ENCODE measurements at regions not wholly inside any gene's neighbourhood (a gene's known extent, or its start where the extent isn't known, plus 50 kb on each side); places are given as distances from the start of the nearest gene placed in this dataset.

- TF ChIP-seq EP300 (IDR thresholded peaks at IDR 0.05; ENCODE audit: borderline replicate concordance in 1 of 2, low read depth in 1 of 2, low read length in 1 of 2) = no peak
- no peak for TF ChIP-seq CTCF (IDR thresholded peaks at IDR 0.05)
- TF ChIP-seq GABPA (IDR thresholded peaks at IDR 0.05; ENCODE audit: low read depth) = no peak
- TF ChIP-seq GATA2 (CRISPR knock-in tag; IDR thresholded peaks at IDR 0.05) = no peak
- TF ChIP-seq RFX5 (IDR thresholded peaks at IDR 0.05; ENCODE audit: low read length) = no peak
These were observed 178.0 kb upstream of the DMRT1 start for GRCh38 chr9:663541-663940.

All from SK-N-SH (cell line).